ENCODE measurements at regions not wholly inside any gene's neighbourhood (a gene's known extent, or its start where the extent isn't known, plus 50 kb on each side); places are given as distances from the start of the nearest gene placed in this dataset.

GRCh38 chr10:2122431-2123124 is 385.3 kb upstream of the ADARB2 start:
- TF ChIP-seq GABPA (IDR thresholded peaks at IDR 0.05 in 1 of 2, conservative IDR thresholded peaks at IDR 0.05 in 1 of 2) (no peak), CTCF (IDR thresholded peaks at IDR 0.05; ENCODE audit: low read depth, low read length, missing input control) (no peak), TAF1 (conservative IDR thresholded peaks at IDR 0.05) (no peak), YY1 (IDR thresholded peaks at IDR 0.05) (no peak), FOXA1 (IDR thresholded peaks at IDR 0.05) (no peak), REST (IDR thresholded peaks at IDR 0.05) (no peak), RAD21 (IDR thresholded peaks at IDR 0.05) (no peak)
